Ascending aorta (tissue), 2 donors: ENCODE measurements at regions not wholly inside any gene's neighbourhood (a gene's known extent, or its start where the extent isn't known, plus 50 kb on each side); places are given as distances from the start of the nearest gene placed in this dataset.

ENCODE experiments used
- DNase-seq, 2 donors: peaks; one replicate each; pipeline ENCODE4 v3.0.0-alpha.2; 2019; ENCODE audit warnings: low spot score in 2 of 2
- H3K27ac ChIP-seq, 2 donors: fragments of 200-600 bp; sonication (generic); one replicate each; pipeline ENCODE4 v1.5.1; 2016 to 2017; ENCODE audit warnings: mild to moderate bottlenecking in 1 of 2
- H3K27me3 ChIP-seq: fragments of 200-600 bp; sonication (generic); one replicate; pipeline ENCODE4 v1.5.1; 2017
- H3K36me3 ChIP-seq, 2 donors: fragments of 200-600 bp; sonication (generic); one replicate each; pipeline ENCODE4 v1.5.1; 2016
- H3K4me1 ChIP-seq, 2 donors: fragments of 200-600 bp; sonication (generic); one replicate each; pipeline ENCODE4 v1.5.1; 2016 to 2017; ENCODE audit warnings: mild to moderate bottlenecking in 1 of 2
- H3K4me3 ChIP-seq, 2 donors: fragments of 200-600 bp; sonication (generic); one replicate each; pipeline ENCODE4 v1.5.1; 2016 to 2017; ENCODE audit warnings: mild to moderate bottlenecking in 1 of 2
- H3K9me3 ChIP-seq, 2 donors: fragments of 200-600 bp; sonication (generic); one replicate each; pipeline ENCODE4 v1.5.1; 2016
- intact Hi-C: fragments of 100-400 bp; cut with DNase I; formaldehyde crosslinking; loops from one replicate; pipeline ENCODE4 v1.15.1; 2023
- TF ChIP-seq, protein P1 (sequence below), 3 experiments: fragments of 200-600 bp in 2 of 3; fragments of 450-650 bp in 1 of 3; sonication (generic) in 2 of 3; IDR thresholded peaks; one replicate each; pipeline ENCODE4 v1.5.1; 2016 to 2019; ENCODE audit warnings: antibody characterized with exemption in 3 of 3, mild to moderate bottlenecking in 1 of 3, moderate library complexity in 1 of 3

DNA sequence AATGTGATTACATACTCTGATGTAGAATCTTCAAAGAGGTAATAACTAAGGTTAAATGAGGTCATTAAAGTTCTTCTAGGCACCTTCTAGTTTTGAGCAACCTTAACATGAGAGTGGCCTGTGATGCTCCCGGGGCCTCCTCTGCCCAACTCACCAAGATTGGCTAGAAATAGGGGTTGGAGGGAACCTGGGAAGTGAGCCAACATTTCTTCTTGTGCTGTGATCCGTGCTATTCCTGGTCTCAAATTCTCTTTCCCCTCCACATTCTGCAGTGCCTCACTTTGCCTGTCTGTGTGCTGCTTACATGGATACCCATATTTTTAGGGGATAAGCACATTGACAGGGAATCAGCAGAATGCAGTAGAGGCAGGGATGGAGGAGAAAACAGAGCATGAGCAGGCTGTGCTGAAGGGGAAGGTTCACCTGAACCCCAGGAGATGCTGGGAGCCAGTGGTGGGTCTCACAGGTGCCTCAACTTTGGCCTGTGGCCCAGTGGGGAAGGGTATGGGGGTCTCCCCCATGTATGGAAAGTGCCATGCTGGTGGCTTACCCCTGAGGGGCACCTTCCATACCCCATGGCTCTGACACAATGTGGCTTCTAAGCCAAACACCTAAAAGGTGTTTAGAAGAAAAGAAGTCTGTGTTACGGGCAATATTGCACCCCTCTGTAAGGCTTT is 164.7 kb upstream of the CHD6 start:
- DNase-seq = no peak
- no peaks in the 10 kb centered on the region for H3K27me3 ChIP-seq
- intact Hi-C loops = no loop called here
- H3K27ac ChIP-seq = no peak overlapping the region
- no peaks in the 10 kb centered on the region for H3K4me1 ChIP-seq
- TF ChIP-seq, protein P1, sequence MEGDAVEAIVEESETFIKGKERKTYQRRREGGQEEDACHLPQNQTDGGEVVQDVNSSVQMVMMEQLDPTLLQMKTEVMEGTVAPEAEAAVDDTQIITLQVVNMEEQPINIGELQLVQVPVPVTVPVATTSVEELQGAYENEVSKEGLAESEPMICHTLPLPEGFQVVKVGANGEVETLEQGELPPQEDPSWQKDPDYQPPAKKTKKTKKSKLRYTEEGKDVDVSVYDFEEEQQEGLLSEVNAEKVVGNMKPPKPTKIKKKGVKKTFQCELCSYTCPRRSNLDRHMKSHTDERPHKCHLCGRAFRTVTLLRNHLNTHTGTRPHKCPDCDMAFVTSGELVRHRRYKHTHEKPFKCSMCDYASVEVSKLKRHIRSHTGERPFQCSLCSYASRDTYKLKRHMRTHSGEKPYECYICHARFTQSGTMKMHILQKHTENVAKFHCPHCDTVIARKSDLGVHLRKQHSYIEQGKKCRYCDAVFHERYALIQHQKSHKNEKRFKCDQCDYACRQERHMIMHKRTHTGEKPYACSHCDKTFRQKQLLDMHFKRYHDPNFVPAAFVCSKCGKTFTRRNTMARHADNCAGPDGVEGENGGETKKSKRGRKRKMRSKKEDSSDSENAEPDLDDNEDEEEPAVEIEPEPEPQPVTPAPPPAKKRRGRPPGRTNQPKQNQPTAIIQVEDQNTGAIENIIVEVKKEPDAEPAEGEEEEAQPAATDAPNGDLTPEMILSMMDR (IDR thresholded peaks at IDR 0.05) = no peak
- H3K36me3 ChIP-seq = no peaks in the 10 kb centered on the region
- H3K9me3 ChIP-seq = no peaks in the 10 kb centered on the region
- H3K4me3 ChIP-seq = no peak overlapping the region

DNA sequence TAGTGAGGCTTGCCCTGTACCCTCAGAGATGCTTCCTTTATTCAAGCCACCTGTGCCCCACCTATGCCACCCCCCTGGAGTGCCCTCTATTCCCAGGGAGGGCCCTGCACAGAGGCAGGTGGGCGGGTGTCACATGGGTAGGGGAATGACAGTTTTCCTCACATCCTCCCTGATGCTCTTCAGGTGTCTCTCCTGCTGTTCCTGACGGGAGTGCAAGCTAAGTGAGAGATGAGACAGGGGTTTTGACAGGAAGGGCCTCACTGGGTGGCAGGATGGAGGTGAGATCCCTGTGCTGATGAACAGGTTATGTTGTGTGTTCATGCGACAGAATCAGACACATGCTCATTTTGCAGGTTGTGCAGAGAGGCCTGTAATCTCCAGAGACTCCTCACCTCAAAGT is 164.1 kb upstream of the CHD6 start:
- H3K9me3 ChIP-seq = no peaks in the 10 kb centered on the region
- intact Hi-C loops = no loop called here
- TF ChIP-seq, protein P1 (IDR thresholded peaks at IDR 0.05) = no peak
- H3K27me3 ChIP-seq = no peaks in the 10 kb centered on the region
- H3K36me3 ChIP-seq = no peaks in the 10 kb centered on the region
- H3K4me1 ChIP-seq = no peaks in the 10 kb centered on the region
- no peak overlapping the region for H3K4me3 ChIP-seq
- no peak for DNase-seq
- no peak overlapping the region for H3K27ac ChIP-seq

DNA sequence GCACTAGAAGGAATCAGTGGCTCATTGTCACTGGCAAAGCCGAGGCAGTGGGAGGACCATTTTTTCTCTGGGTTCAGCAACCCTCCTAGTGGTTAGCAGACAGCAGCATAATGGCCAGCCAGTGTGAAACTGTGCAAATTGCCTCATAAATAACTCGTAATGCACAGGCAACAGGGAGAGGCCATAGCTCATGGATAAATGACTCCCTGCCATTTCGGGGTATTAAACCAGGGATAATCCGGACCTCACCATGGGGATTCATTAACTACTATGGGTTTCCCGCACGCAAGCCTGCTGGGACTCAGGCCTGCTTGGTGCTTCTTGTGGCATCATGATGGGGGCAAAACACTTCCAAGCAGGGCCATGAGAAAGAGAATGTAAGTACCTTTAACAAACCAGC is 158.2 kb upstream of the CHD6 start:
- intact Hi-C loops = no loop called here
- H3K27me3 ChIP-seq = no peaks in the 10 kb centered on the region
- TF ChIP-seq, protein P1 (IDR thresholded peaks at IDR 0.05) = no peak
- no peak overlapping the region for H3K27ac ChIP-seq
- no peak overlapping the region for H3K4me3 ChIP-seq
- H3K4me1 ChIP-seq = no peaks in the 10 kb centered on the region
- DNase-seq = no peak
- H3K36me3 ChIP-seq = no peaks in the 10 kb centered on the region
- H3K9me3 ChIP-seq = no peaks in the 10 kb centered on the region

DNA sequence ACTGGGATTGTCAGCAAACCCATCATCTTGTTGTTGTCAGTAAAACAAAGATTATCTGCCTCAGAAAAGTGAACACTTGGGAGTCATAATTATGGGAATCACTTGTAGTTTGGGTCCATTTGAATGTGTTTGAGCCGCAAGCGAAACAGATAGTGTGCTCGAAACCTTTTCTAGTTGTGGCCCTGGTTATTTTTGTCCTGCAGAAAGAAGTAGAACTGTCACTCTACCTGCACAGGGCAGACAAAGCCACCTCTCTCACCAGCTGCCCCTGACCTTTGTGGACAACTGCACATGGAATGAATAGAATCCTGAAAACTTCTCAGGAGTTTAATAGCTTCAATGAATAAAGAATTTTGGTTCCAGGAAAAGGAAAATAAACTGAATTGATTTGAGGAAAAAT is 156.1 kb upstream of the CHD6 start:
- no peaks in the 10 kb centered on the region for H3K9me3 ChIP-seq
- H3K4me3 ChIP-seq = no peak overlapping the region
- no peaks in the 10 kb centered on the region for H3K4me1 ChIP-seq
- H3K36me3 ChIP-seq = no peaks in the 10 kb centered on the region
- H3K27me3 ChIP-seq = no peaks in the 10 kb centered on the region
- TF ChIP-seq, protein P1 (IDR thresholded peaks at IDR 0.05) = no peak
- DNase-seq = no peak
- H3K27ac ChIP-seq = no peak overlapping the region
- intact Hi-C loops = no loop called here

DNA sequence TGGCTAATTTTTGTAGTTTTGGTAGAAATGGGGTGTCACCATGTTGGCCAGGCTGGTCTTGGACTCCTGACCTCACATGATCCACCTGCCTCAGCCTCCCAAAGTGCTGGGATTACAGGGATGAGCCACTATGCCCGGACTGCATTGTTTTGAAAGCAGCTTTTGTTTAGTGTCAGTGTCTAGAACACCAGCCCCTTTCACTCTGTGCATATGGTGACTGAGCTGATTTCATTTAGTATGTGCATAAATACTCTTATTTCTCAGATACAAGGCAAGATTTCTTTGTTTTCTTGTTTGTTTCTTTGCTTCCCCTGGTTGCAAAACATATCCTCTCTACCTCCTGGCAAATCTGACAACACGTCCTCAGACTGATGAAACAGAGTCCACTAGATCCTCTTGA is 152.8 kb upstream of the CHD6 start:
- intact Hi-C loops = no loop called here
- TF ChIP-seq, protein P1 (IDR thresholded peaks at IDR 0.05) = no peak
- no peak overlapping the region for H3K4me3 ChIP-seq
- H3K9me3 ChIP-seq = no peaks in the 10 kb centered on the region
- no peaks in the 10 kb centered on the region for H3K27me3 ChIP-seq
- no peaks in the 10 kb centered on the region for H3K36me3 ChIP-seq
- H3K4me1 ChIP-seq = no peaks in the 10 kb centered on the region
- no peak overlapping the region for H3K27ac ChIP-seq
- no peak for DNase-seq

DNA sequence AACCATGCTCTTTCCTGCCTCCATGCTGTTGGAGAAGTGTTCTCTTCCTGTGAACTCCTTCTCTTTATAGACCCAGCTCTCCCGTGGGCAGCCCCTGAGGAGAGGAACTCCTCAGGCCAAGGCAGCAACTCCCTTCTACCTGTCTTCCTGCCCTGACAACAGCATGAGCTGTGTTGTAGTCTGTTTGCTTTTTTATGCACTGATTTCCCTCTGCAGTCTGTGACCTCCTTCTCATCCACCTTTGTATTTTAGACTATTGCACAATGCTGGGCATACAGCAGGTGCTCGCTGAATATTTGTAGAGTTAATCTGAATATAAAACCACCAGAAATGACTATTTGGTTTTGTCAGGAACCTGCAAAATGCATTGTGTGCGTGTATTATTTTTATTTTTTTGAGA is 152.2 kb upstream of the CHD6 start:
- no peak for DNase-seq
- TF ChIP-seq, protein P1 (IDR thresholded peaks at IDR 0.05) = no peak

More for the DNA sequence above, 152.2 kb upstream of the CHD6 start:
- Histone ChIP-seq H3K9me3 (no peaks in the 10 kb centered on the region), H3K36me3 (no peaks in the 10 kb centered on the region), H3K4me1 (no peaks in the 10 kb centered on the region), H3K4me3 (no peak overlapping the region), H3K27ac (no peak overlapping the region), H3K27me3 (no peaks in the 10 kb centered on the region)
- intact Hi-C loops = no loop called here
